Activated B cell treated with CpG ODN at 0.5 μM for 24 hours (primary cell): ENCODE measurements at regions not wholly inside any gene's neighbourhood (a gene's known extent, or its start where the extent isn't known, plus 50 kb on each side); places are given as distances from the start of the nearest gene placed in this dataset.

ENCODE experiments used
- ATAC-seq: fragments of 200-7000 bp; cut with Tn5 transposase; one replicate; pipeline ENCODE4 v1.10.0; 2021; ENCODE audit warnings: low read depth, mild to moderate bottlenecking, moderate library complexity
- CTCF ChIA-PET: fragments of 350-600 bp; sonication (Branson Sonifier 250); formaldehyde crosslinking; loops from one replicate; lab custom pipeline; 2021; ENCODE audit warnings: antibody characterized with exemption; lab: Charles Lee
- POLR2A ChIA-PET: fragments of 350-600 bp; sonication (Branson Sonifier 250); formaldehyde crosslinking; loops from one replicate; lab custom pipeline; 2021; ENCODE audit warnings: antibody characterized with exemption; lab: Charles Lee
- DNase-seq: peaks from one replicate; pipeline ENCODE4 v3.0.0; 2022
- H3K27ac Mint-ChIP-seq: one replicate; pipeline ENCODE4 v1.8.0; 2020; ENCODE audit warnings: mixed read lengths
- H3K27me3 Mint-ChIP-seq: one replicate; pipeline ENCODE4 v1.8.0; 2021; ENCODE audit warnings: mixed read lengths
- H3K36me3 Mint-ChIP-seq: one replicate; pipeline ENCODE4 v1.8.0; 2021; ENCODE audit warnings: low read depth, mixed read lengths
- H3K4me1 Mint-ChIP-seq: one replicate; pipeline ENCODE4 v1.8.0; 2021; ENCODE audit warnings: mixed read lengths
- H3K4me3 Mint-ChIP-seq: one replicate; pipeline ENCODE4 v1.8.0; 2020; ENCODE audit warnings: mild to moderate bottlenecking, mixed read lengths
- H3K9me3 Mint-ChIP-seq: one replicate; pipeline ENCODE4 v1.8.0; 2020; ENCODE audit warnings: mixed read lengths
- CTCF ChIP-seq: fragments of 200-600 bp; IDR thresholded peaks from one replicate; pipeline ENCODE4 v1.8.0; 2022; ENCODE audit warnings: antibody characterized with exemption, mild to moderate bottlenecking
- intact Hi-C: fragments of 100-400 bp; cut with micrococcal nuclease; formaldehyde crosslinking; loops from one replicate; pipeline ENCODE4 v1.15.1; 2024

- ATAC-seq (no peak), DNase-seq (no peak)
- Mint-ChIP-seq H3K9me3 (no peaks in the 10 kb centered on the region), H3K36me3 (no peaks in the 10 kb centered on the region), H3K27ac (no peak overlapping the region), H3K27me3 (no peaks in the 10 kb centered on the region), H3K4me3 (no peak overlapping the region), H3K4me1 (no peaks in the 10 kb centered on the region)
- intact Hi-C loops = no loop called here
- CTCF ChIA-PET = no interaction called here
- POLR2A ChIA-PET = no interaction called here
- no peak for TF ChIP-seq CTCF
Measured at GRCh38 chr21:16201718-16202117, 471.9 kb downstream of the USP25 start.

DNA sequence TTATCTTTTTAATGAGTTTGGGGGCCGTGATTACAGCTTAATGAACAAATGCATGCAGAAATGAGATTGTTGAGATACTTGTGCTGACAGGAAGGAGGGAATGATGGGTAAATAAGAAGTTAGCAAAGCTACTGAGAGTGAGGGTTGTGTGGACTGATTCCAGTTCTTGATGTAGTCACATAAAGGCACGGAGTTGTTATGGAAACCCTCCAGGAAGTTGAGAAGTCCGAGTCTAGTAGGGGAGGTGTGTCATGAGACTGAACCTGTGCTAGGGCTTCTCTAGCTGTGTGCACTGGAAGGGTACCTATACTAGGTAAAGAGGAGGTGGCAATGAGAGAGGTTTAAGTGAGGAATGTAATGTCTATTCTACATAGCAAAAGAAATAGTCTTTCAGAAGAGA lies 475.7 kb downstream of the USP25 start:
- no peak for DNase-seq
- H3K36me3 Mint-ChIP-seq = no peaks in the 10 kb centered on the region
- no peaks in the 10 kb centered on the region for H3K27me3 Mint-ChIP-seq
- H3K27ac Mint-ChIP-seq = no peak overlapping the region
- intact Hi-C loops = no loop called here
- H3K4me3 Mint-ChIP-seq = no peak overlapping the region
- no peak for ATAC-seq
- no peaks in the 10 kb centered on the region for H3K9me3 Mint-ChIP-seq
- no peak for TF ChIP-seq CTCF
- CTCF ChIA-PET = interaction anchor here (0.7 kb wide), 1 partner anchor 11 kb away, joined by 5 read pairs; no protein-coding TSS in a partner anchor
- no peaks in the 10 kb centered on the region for H3K4me1 Mint-ChIP-seq
- POLR2A ChIA-PET = no interaction called here

- Mint-ChIP-seq H3K27ac (no peak overlapping the region), H3K9me3 (no peaks in the 10 kb centered on the region), H3K4me3 (no peak overlapping the region), H3K36me3 (no peaks in the 10 kb centered on the region), H3K27me3 (no peaks in the 10 kb centered on the region), H3K4me1 (no peaks in the 10 kb centered on the region)
- intact Hi-C loops = no loop called here
- ChIA-PET POLR2A (no interaction called here), CTCF (no interaction called here)
- ATAC-seq (no peak), DNase-seq (no peak)
- TF ChIP-seq CTCF = no peak
Measured at GRCh38 chr21:16211339-16212303, 481.8 kb downstream of the USP25 start.

DNA sequence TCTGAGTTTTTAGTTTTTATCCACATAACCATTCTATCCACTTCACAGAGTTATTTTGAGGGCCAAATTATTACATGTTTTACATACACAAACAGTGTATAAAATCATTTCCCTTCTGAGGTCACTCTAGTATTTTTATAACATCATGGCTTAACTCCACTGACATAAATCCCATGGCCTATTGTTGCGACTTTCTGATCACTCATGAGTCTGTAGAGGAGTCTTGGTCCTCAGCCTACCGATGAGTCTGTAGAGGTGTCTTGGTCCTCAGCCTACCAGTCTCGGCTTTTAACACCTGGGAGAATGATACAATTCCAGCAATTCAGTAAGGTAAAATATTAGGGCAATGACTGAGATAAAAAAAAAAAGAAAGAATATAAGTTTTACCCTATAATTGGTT lies 483.7 kb downstream of the USP25 start:
- no peak for ATAC-seq
- no peak for DNase-seq
- Mint-ChIP-seq H3K4me3 (no peak overlapping the region), H3K27me3 (no peaks in the 10 kb centered on the region), H3K27ac (no peak overlapping the region), H3K4me1 (no peaks in the 10 kb centered on the region), H3K9me3 (no peaks in the 10 kb centered on the region), H3K36me3 (no peaks in the 10 kb centered on the region)
- intact Hi-C loops = no loop called here
- ChIA-PET CTCF (no interaction called here), POLR2A (no interaction called here)
- TF ChIP-seq CTCF = no peak

- ChIA-PET CTCF (no interaction called here), POLR2A (no interaction called here)
- Mint-ChIP-seq H3K4me3 (no peak overlapping the region), H3K36me3 (no peaks in the 10 kb centered on the region), H3K4me1 (no peaks in the 10 kb centered on the region), H3K27me3 (no peaks in the 10 kb centered on the region), H3K9me3 (no peaks in the 10 kb centered on the region), H3K27ac (no peak overlapping the region)
- no peak for TF ChIP-seq CTCF
- ATAC-seq (no peak), DNase-seq (no peak)
- intact Hi-C loops = no loop called here
Measured at GRCh38 chr21:16215193-16215592, 485.4 kb downstream of the USP25 start.
